Activated CD8-positive, alpha-beta T cell treated with anti-CD3 and anti-CD28 coated beads for 36 hours (primary cell): ENCODE measurements at regions not wholly inside any gene's neighbourhood (a gene's known extent, or its start where the extent isn't known, plus 50 kb on each side); places are given as distances from the start of the nearest gene placed in this dataset.

Experiments
- ATAC-seq: fragments of 200-7000 bp; cut with Tn5 transposase; one replicate; pipeline ENCODE4 v1.10.0; 2021; ENCODE audit warnings: mild to moderate bottlenecking, moderate library complexity
- CTCF ChIA-PET: fragments of 350-600 bp; sonication (Branson Sonifier 250); formaldehyde crosslinking; loops from one replicate; lab custom pipeline; 2021; ENCODE audit warnings: antibody characterized with exemption; lab: Charles Lee
- POLR2A ChIA-PET: fragments of 350-600 bp; sonication (Branson Sonifier 250); formaldehyde crosslinking; loops from one replicate; lab custom pipeline; 2021; ENCODE audit warnings: antibody characterized with exemption; lab: Charles Lee
- DNase-seq: peaks from one replicate; pipeline ENCODE4 v3.0.0-alpha.2; 2020
- H3K27ac Mint-ChIP-seq: one replicate; pipeline ENCODE4 v1.8.0; 2021; ENCODE audit warnings: mild to moderate bottlenecking, mixed read lengths
- H3K27me3 Mint-ChIP-seq: one replicate; pipeline ENCODE4 v1.8.0; 2021; ENCODE audit warnings: mixed read lengths
- H3K36me3 Mint-ChIP-seq: one replicate; pipeline ENCODE4 v1.8.0; 2021; ENCODE audit warnings: low read depth, mixed read lengths
- H3K4me1 Mint-ChIP-seq: one replicate; pipeline ENCODE4 v1.8.0; 2021; ENCODE audit warnings: low read depth, mixed read lengths
- H3K4me3 Mint-ChIP-seq: one replicate; pipeline ENCODE4 v1.8.0; 2021; ENCODE audit warnings: mild to moderate bottlenecking, moderate library complexity, mixed read lengths
- H3K9me3 Mint-ChIP-seq: one replicate; pipeline ENCODE4 v1.8.0; 2021; ENCODE audit warnings: mixed read lengths
- intact Hi-C: fragments of 100-400 bp; cut with micrococcal nuclease; formaldehyde crosslinking; loops from one replicate; pipeline ENCODE4 v1.10.0; 2022
- TF ChIP-seq, protein P1 (sequence below): fragments of 200-600 bp; IDR thresholded peaks from one replicate; pipeline ENCODE4 v1.8.0; 2022; ENCODE audit warnings: antibody characterized with exemption, mild to moderate bottlenecking

DNA sequence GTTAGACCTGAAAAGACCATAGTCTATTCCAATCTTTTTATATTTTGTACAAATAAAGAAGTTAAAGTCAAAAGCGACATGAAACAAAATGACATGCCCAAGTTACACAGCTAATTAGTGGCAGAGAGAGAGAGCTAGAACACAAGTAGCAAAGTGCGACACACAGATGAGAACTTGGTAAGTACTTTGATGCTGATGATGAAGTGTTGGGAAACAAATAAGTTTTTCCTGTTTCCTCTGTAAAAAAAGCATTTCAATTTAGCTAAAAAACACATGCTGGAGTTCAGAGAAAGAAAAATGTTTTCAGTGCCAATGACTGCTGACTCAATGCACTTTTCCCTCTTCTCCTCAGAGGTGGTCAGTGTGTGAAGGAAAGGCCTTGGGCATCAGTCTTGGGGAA lies 226.9 kb downstream of the PAX3 start:
- Mint-ChIP-seq H3K9me3 (no peaks in the 10 kb centered on the region), H3K4me3 (no peak overlapping the region), H3K4me1 (no peaks in the 10 kb centered on the region), H3K36me3 (no peaks in the 10 kb centered on the region), H3K27ac (no peak overlapping the region), H3K27me3 (peaks cover 8% of the 10 kb centered on the region)
- intact Hi-C loops = no loop called here
- TF ChIP-seq, protein P1, sequence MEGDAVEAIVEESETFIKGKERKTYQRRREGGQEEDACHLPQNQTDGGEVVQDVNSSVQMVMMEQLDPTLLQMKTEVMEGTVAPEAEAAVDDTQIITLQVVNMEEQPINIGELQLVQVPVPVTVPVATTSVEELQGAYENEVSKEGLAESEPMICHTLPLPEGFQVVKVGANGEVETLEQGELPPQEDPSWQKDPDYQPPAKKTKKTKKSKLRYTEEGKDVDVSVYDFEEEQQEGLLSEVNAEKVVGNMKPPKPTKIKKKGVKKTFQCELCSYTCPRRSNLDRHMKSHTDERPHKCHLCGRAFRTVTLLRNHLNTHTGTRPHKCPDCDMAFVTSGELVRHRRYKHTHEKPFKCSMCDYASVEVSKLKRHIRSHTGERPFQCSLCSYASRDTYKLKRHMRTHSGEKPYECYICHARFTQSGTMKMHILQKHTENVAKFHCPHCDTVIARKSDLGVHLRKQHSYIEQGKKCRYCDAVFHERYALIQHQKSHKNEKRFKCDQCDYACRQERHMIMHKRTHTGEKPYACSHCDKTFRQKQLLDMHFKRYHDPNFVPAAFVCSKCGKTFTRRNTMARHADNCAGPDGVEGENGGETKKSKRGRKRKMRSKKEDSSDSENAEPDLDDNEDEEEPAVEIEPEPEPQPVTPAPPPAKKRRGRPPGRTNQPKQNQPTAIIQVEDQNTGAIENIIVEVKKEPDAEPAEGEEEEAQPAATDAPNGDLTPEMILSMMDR = no peak
- POLR2A ChIA-PET = no interaction called here
- ATAC-seq (no peak), DNase-seq (no peak)
- CTCF ChIA-PET = interaction anchor here (0.7 kb wide), 1 partner anchor 14 kb away, joined by 3 read pairs; no protein-coding TSS in a partner anchor

- intact Hi-C loops = no loop called here
- ATAC-seq = no peak
These were observed 234.5 kb downstream of the PAX3 start for GRCh38 chr2:222064286-222064685.

GRCh38 chr2:222058819-222059445 lies 239.9 kb downstream of the PAX3 start:
- no peak overlapping the region for H3K27ac Mint-ChIP-seq
- DNase-seq (no peak), ATAC-seq (no peak)
- ChIA-PET CTCF (interaction anchor here (0.6 to 1.6 kb wide), 6 partner anchors 10 to 503 kb away, joined by 3 to 9 read pairs (median 3); no protein-coding TSS in a partner anchor), POLR2A (no interaction called here)
- H3K4me3 Mint-ChIP-seq = no peak overlapping the region
- no peaks in the 10 kb centered on the region for H3K4me1 Mint-ChIP-seq
- TF ChIP-seq, protein P1 = no peak
- H3K9me3 Mint-ChIP-seq = no peaks in the 10 kb centered on the region
- no peaks in the 10 kb centered on the region for H3K36me3 Mint-ChIP-seq
- H3K27me3 Mint-ChIP-seq = peaks cover 16% of the 10 kb centered on the region
- intact Hi-C loops = loop anchor here (10.0 kb wide), 2 partner anchors 246 to 506 kb away; no protein-coding TSS in a partner anchor

More at GRCh38 chr2:222064286-222064685, 234.5 kb downstream of the PAX3 start:
- TF ChIP-seq, protein P1 = no peak
- Mint-ChIP-seq H3K4me1 (no peaks in the 10 kb centered on the region), H3K4me3 (no peak overlapping the region), H3K36me3 (no peaks in the 10 kb centered on the region), H3K9me3 (no peaks in the 10 kb centered on the region), H3K27me3 (no peaks in the 10 kb centered on the region), H3K27ac (no peak overlapping the region)
- CTCF ChIA-PET = no interaction called here
- POLR2A ChIA-PET = no interaction called here
- no peak for DNase-seq

DNA sequence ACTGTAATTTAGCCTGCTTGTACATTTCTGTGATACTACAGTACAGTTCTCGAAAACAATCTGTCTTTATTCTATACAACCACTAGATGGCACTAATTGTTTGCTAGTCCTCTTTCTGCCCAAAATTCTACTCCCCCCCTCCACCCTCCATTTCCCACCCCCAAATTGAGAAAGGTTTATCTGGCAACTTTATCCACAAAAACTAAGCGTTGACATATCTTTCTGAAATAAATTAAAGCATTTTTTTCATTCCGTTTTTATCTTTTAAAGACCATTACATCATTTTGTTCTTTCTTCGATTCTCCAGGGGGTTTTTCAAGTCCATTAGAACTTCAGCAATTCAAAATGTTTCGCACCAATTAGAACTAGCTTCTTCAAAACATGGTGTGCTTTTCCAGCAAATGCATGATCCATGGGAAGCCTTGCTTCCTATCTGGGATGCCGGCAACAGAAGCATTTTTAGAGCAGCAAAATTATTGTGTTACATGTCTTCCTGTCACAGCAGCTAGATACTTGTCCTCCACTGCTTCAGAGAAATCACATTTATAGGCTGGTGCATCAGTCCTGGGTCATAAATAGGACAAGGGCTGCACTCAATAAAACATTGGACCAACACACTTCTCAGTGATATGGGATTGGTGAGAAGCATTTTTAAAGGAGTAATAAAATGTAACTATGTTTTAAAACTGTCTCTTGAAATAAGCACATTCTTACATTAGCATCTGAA lies 241.3 kb downstream of the PAX3 start:
- no peaks in the 10 kb centered on the region for H3K4me1 Mint-ChIP-seq
- no peak for DNase-seq
- ATAC-seq = no peak
- TF ChIP-seq, protein P1 = peak; percentile 72
- intact Hi-C loops = loop anchor here (10.0 kb wide), 2 partner anchors 247 to 507 kb away; no protein-coding TSS in a partner anchor
- H3K4me3 Mint-ChIP-seq = no peak overlapping the region
- CTCF ChIA-PET = interaction anchor here (0.6 to 1.6 kb wide), 9 partner anchors 11 to 527 kb away, joined by 3 to 9 read pairs (median 3); no protein-coding TSS in a partner anchor
- H3K9me3 Mint-ChIP-seq = no peaks in the 10 kb centered on the region
- no peaks in the 10 kb centered on the region for H3K36me3 Mint-ChIP-seq
- H3K27ac Mint-ChIP-seq = no peak overlapping the region
- H3K27me3 Mint-ChIP-seq = peaks cover 19% of the 10 kb centered on the region
- POLR2A ChIA-PET = no interaction called here

DNA sequence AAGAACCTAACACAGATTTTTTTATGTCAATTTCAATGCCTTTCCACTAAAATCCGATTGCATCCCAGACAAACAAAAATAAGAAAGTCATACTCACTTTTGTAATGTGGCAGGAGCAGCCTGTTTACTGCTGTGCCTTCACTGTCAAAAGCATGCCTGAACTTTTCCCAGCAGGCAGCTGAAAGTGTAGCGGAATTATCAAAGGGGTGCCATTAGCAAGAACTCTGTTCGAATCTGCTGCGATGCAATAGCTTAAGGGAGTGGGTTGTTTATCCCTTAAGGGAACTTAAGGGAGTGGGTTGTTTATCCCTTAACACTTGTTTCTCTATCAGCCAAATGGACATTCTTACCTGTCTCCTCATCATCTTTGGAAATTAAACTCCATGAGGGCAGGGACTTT lies 243.5 kb downstream of the PAX3 start:
- no peak overlapping the region for H3K4me3 Mint-ChIP-seq
- peaks cover 23% of the 10 kb centered on the region for H3K27me3 Mint-ChIP-seq
- H3K27ac Mint-ChIP-seq = no peak overlapping the region
- ChIA-PET CTCF (interaction anchor here (0.8 kb wide), 1 partner anchor 507 kb away, joined by 3 read pairs; no protein-coding TSS in a partner anchor), POLR2A (no interaction called here)
- ATAC-seq (no peak), DNase-seq (no peak)
- no peaks in the 10 kb centered on the region for H3K9me3 Mint-ChIP-seq
- no peaks in the 10 kb centered on the region for H3K4me1 Mint-ChIP-seq
- TF ChIP-seq, protein P1 = no peak
- intact Hi-C loops = loop anchor here (10.0 kb wide), 2 partner anchors 249 to 509 kb away; no protein-coding TSS in a partner anchor
- H3K36me3 Mint-ChIP-seq = no peaks in the 10 kb centered on the region
